ENCODE measurements at regions not wholly inside any gene's neighbourhood (a gene's known extent, or its start where the extent isn't known, plus 50 kb on each side); places are given as distances from the start of the nearest gene placed in this dataset.

DNA sequence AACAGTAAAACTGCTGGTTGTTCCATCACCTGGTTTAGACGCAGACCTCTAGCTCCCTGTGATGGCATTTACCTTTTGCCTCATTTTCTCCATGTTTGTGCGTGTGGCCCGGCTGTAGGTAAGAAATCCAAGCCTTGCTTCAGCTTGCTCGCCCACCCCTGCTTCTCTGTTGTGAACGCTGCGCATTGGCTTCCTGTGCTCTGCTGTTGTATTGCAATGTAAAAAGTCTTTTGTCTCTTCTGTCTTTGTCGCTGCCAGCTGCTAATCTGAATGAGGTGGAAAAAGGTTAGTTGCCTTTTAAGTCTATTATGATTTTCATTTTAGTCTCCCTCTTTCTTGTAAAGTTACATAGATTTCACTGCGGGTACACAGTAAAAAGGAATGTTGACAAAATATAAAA lies 127.3 kb upstream of the PACRGL start:
- DNase-seq (ENCODE audit: low read depth): no peak
- no peak overlapping the region for H3K4me3 ChIP-seq (ENCODE audit: low read depth, low read length)
- TF ChIP-seq CTCF (IDR thresholded peaks at IDR 0.05; ENCODE audit: low read depth, low read length, missing control alignments): no peak

DNA sequence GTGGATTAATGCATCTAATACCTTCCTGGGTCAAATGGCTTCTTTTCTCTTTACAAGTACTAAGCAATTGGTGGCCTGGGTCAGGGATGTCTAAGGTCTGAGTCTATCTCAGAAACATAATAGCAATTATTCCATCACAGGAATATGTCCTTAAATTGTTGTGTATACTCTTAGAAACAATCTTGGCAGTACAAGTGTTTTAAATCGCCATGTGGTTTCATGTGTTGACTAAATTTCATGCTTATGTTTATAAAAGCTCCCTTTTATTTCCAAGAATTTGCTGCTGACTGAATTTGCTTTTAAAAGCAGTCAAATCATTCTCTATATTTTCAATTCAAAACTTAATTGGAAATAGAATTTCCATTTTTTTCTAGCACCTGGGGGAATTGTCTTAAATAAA lies 125.3 kb upstream of the PACRGL start:
- DNase-seq (ENCODE audit: low read depth): no peak
- TF ChIP-seq CTCF (IDR thresholded peaks at IDR 0.05; ENCODE audit: low read depth, low read length, missing control alignments): no peak
- H3K4me3 ChIP-seq (ENCODE audit: low read depth, low read length): no peak overlapping the region

GRCh38 chr4:20575486-20575885 lies 124.8 kb upstream of the PACRGL start:
- no peak overlapping the region for H3K4me3 ChIP-seq (ENCODE audit: low read depth, low read length)
- no peak for TF ChIP-seq CTCF (IDR thresholded peaks at IDR 0.05; ENCODE audit: low read depth, low read length, missing control alignments)
- no peak for DNase-seq (ENCODE audit: low read depth)

- TF ChIP-seq CTCF (IDR thresholded peaks at IDR 0.05; ENCODE audit: low read depth, low read length, missing control alignments): no peak
- no peak for DNase-seq (ENCODE audit: low read depth)
- H3K4me3 ChIP-seq (ENCODE audit: low read depth, low read length): no peak overlapping the region
Observed at GRCh38 chr4:20576861-20577260, 123.4 kb upstream of the PACRGL start.

GRCh38 chr4:20577702-20578101 lies 122.6 kb upstream of the PACRGL start:
- DNase-seq (ENCODE audit: low read depth): no peak
- TF ChIP-seq CTCF (IDR thresholded peaks at IDR 0.05; ENCODE audit: low read depth, low read length, missing control alignments): no peak
- no peak overlapping the region for H3K4me3 ChIP-seq (ENCODE audit: low read depth, low read length)

DNA sequence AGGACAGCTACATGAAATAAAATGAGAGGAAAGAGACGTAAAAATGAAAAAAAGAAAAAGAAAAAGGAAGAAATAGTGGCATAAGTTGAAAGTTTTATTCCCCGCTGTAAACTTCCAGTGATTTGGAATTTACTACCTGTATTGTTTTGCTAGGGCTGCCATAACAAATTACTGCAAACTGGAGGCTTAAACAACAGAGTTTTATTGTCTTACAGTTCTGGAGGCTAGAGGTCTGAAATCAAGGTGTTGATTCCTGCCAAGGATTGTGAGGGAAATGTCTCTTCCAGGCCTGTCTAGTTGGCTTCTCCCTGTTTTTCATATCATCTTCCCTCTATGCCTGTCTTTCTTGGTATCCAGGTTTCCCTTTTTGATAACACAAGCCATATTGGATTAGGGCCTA lies 119.4 kb upstream of the PACRGL start:
- no peak for TF ChIP-seq CTCF (IDR thresholded peaks at IDR 0.05; ENCODE audit: low read depth, low read length, missing control alignments)
- no peak for DNase-seq (ENCODE audit: low read depth)
- H3K4me3 ChIP-seq (ENCODE audit: low read depth, low read length): no peak overlapping the region

DNA sequence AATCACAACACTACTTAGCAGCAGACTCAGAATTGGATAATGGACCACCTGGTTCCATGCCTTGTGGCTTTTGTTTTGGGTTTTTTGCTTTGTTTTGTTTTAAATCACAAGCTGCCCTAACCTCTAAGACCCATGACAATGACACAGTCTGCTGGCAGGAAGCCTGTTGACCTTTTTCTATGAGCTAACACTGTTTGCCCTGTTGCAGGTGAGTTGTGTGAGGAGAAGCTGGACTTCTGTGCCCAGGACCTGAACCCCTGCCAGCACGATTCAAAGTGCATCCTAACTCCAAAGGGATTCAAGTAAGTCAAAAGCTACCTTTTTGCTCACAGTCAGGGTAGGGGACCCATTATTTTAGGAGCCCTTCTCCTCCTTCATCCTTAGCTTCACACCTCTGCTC lies 110.8 kb upstream of the PACRGL start:
- no peak for TF ChIP-seq CTCF (IDR thresholded peaks at IDR 0.05; ENCODE audit: low read depth, low read length, missing control alignments)
- H3K4me3 ChIP-seq (ENCODE audit: low read depth, low read length): no peak overlapping the region
- DNase-seq (ENCODE audit: low read depth): no peak

Data from GM12864 (cell line).